GM19240 (cell line): ENCODE measurements at regions not wholly inside any gene's neighbourhood (a gene's known extent, or its start where the extent isn't known, plus 50 kb on each side); places are given as distances from the start of the nearest gene placed in this dataset.
"Not testable (repeated sequence)": the region's sequence is repeated elsewhere in the genome, so short reads cannot be mapped to it uniquely, and the experiment has no call there.

Source experiments
- DNase-seq: peaks from one replicate; pipeline ENCODE4 v3.0.0; 2011; ENCODE audit warnings: low spot score; ENCODE audit not compliant: insufficient read length

- DNase-seq: no peak
Observed at GRCh38 chr3:177692304-177692975, 495.2 kb upstream of the TBL1XR1 start.

GRCh38 chr3:177693616-177694264 lies 496.5 kb upstream of the TBL1XR1 start:
- no peak for DNase-seq

- DNase-seq: no peak
Observed at GRCh38 chr3:177694316-177694715, 497.0 kb upstream of the TBL1XR1 start.

DNA sequence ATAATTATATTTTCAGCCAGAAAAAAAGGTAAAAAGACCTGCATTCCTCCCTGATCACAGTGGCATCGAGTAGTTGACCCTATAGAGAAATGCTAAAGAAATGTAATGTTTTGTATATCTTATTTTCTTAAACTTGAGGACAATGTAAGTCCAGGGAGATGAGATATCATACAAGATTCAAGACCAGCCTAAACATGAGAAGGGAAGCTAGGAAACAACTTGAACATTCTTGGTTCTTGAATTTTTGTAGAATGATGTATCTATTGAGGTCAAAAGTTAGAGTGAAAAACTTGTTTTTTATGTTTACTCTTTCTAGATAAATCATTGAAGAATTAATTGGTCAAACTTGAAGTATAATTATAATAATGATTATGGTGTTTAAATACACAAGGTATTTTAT lies 497.7 kb upstream of the TBL1XR1 start:
- no peak for DNase-seq

- no peak for DNase-seq
Observed at GRCh38 chr3:177700117-177700516, 502.8 kb upstream of the TBL1XR1 start.

GRCh38 chr3:177703788-177704187 lies 506.5 kb upstream of the TBL1XR1 start:
- DNase-seq: no peak

- DNase-seq: no peak
Observed at GRCh38 chr3:177705976-177706823, 508.9 kb upstream of the TBL1XR1 start.

- DNase-seq: not testable (repeated sequence)
Observed at GRCh38 chr3:177709470-177709869, 512.2 kb upstream of the TBL1XR1 start.

DNA sequence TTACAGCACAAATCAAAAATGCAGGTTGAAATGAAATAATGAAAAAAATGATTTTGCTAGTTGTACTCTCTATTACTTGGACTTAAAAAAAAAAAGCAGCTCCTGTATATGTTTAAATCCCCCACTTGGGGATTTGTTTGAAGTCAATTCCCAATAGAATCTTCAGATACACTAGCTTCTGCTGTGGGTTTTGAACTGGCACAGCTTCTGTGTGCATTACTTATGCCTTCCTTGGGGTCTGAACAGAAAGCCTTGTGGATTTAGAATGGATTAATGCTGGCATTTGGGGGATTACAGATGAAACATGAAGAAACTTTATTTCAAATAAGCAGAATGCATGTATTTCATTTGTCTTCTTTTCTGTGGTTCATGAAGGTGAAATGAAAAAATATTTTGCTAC lies 513.2 kb upstream of the TBL1XR1 start:
- no peak for DNase-seq

DNA sequence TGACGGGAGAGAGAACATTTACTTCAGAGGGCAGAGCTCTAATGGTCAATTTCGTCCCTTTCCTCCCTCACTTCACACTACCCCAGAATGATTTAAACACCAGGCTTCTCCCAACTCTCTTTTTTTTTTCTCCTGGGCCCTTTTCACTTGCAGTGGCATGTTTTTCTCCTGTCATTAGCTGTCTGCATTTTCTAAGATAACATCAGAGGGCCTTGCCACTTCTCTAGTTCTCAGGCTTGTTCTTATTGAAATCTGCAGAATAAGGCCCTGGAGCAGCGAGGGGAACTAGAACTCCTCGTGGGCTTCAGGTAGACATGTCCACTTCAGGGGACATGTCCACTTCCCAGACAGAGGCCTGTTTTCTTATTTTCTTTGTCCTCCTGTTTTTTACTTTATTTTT lies 514.4 kb upstream of the TBL1XR1 start:
- DNase-seq: no peak

- no peak for DNase-seq
Observed at GRCh38 chr3:177713928-177714900, 516.9 kb upstream of the TBL1XR1 start.

DNA sequence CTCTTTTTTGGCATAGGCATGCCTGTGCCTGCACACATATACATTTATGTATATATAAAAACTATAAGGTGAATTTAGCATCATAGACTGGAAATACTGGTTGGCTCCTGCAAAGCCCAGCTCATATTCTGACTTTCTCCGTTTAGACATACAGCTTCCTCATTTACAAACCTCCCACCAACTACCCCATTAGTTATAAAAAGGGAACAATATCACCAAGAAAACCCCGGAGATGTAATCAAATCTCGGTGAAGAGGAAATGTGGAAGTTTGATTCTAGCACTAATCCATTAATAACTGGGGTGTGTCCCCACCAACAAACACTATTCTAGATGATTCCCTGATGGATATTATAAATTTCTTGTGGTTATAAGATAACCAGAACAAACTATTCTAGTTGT lies 517.7 kb upstream of the TBL1XR1 start:
- DNase-seq: no peak

- no peak for DNase-seq
Observed at GRCh38 chr3:177715980-177716379, 518.7 kb upstream of the TBL1XR1 start.

DNA sequence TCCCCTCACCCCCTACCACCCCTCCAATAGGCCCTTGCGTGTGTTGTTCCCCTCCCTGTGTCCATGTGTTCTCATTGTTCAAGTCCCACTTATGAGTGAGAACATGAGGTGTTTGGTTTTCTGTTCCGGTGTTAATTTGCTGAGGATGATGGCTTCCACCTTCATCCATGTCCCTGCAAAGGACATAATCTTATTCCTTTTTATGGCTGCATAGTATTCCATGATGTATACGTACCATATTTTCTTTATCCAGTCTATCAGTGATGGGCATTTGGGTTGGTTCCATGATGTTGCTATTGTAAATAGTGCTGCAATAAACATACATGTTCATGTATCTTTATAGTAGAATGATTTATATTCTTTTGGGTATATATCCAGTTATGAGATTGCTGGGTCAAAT lies 523.6 kb upstream of the TBL1XR1 start:
- not testable (repeated sequence) for DNase-seq

- DNase-seq: no peak
Observed at GRCh38 chr3:177721864-177722785, 524.8 kb upstream of the TBL1XR1 start.

DNA sequence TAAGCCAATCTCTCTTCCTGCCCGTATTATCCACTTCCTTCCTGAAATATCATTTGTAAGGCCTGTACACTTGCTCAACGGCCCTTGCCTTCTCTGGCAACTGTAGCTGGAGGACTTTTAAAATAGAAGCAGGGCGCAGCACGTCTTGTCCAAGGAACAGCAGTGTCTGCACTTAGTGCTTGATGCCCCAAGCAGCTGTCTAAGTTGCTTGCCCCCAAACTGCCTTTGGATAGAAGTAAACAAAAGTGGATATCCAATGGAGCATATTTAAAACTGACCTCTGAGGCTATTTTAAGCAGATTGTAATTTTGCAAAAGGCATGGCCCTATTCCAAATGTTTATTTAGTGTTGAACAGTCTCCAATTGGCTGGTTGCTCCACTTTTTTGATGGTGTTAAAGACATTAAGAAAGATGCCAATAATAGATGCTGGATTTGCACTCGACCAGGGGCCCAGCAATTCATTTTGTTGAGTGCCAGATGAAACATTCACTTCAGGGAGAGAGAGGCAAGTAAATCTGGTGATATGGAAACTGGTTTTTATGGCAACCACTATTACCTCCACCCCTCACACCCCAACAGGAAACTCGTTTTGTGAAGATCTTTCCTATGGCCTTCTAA lies 526.8 kb upstream of the TBL1XR1 start:
- DNase-seq: no peak

- no peak for DNase-seq
Observed at GRCh38 chr3:177725165-177725564, 527.9 kb upstream of the TBL1XR1 start.

DNA sequence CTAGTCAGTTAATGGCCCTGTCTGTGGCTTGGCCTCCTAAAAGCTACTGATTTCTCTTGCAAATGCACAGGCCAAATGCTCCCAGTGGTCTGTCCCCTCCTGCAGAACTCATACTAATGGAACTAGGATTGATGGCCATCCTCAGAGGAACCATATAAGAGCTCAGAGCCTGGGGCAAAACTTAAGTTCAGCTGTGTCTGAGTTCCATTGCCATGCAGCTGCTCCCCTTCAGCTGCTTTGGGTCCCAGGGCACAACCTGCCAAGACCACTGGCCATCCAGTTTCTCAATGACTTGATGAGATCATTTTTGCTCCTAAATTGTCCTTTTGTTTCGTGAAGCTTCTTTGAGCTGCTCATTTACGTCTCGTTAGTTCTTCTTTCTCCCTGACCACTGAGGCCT lies 529.5 kb upstream of the TBL1XR1 start:
- no peak for DNase-seq

GRCh38 chr3:177729956-177730681 lies 532.8 kb upstream of the TBL1XR1 start:
- no peak for DNase-seq
